Naive thymus-derived CD4-positive, alpha-beta T cell (primary cell): ENCODE measurements at regions not wholly inside any gene's neighbourhood (a gene's known extent, or its start where the extent isn't known, plus 50 kb on each side); places are given as distances from the start of the nearest gene placed in this dataset.
"Not testable (repeated sequence)": the region's sequence is repeated elsewhere in the genome, so short reads cannot be mapped to it uniquely, and the experiment has no call there.

Experiments used
- ATAC-seq: fragments of 150-1000 bp; cut with Tn5 transposase; 2 replicates; pipeline ENCODE4 v1.10.0; 2021; ENCODE audit warnings: mild to moderate bottlenecking, moderate library complexity
- CTCF ChIA-PET: fragments of 350-600 bp; sonication (Branson Sonifier 250); formaldehyde crosslinking; loops from one replicate; lab custom pipeline; 2021; ENCODE audit warnings: antibody characterized with exemption; lab: Charles Lee
- POLR2A ChIA-PET: fragments of 350-600 bp; sonication (Branson Sonifier 250); formaldehyde crosslinking; loops from one replicate; lab custom pipeline; 2021; ENCODE audit warnings: antibody characterized with exemption, inconsistent platforms; lab: Charles Lee
- DNase-seq, 9 donors: peaks; one replicate each; pipeline versions ENCODE4 v3.0.0 to v3.0.0-alpha.2; 2020 to 2022; ENCODE audit warnings: mixed read lengths in 1 of 9
- H3K27ac ChIP-seq: one replicate; pipeline ENCODE4 v1.7.0; 2013; ENCODE audit warnings: mild to moderate bottlenecking, low read depth, low read length, moderate library complexity
- H3K27me3 ChIP-seq, 2 donors: one replicate each; pipeline ENCODE4 v1.7.0; 2013; ENCODE audit warnings: low read length in 2 of 2, mild to moderate bottlenecking in 2 of 2, moderate library complexity in 2 of 2; ENCODE audit not compliant: control insufficient read depth in 2 of 2, insufficient read depth in 2 of 2
- H3K36me3 ChIP-seq, 3 experiments: 1 replicate in 2 of 3; 2 replicates in 1 of 3; pipeline ENCODE4 v1.7.0; 2013; ENCODE audit warnings: low read length in 3 of 3, mild to moderate bottlenecking in 3 of 3, moderate library complexity in 1 of 3; ENCODE audit not compliant: insufficient read depth in 3 of 3, control insufficient read depth in 2 of 3
- H3K4me1 ChIP-seq, 2 donors: one replicate each; pipeline ENCODE4 v1.7.0; 2013; ENCODE audit warnings: low read length in 2 of 2, mild to moderate bottlenecking in 2 of 2, moderate library complexity in 1 of 2; ENCODE audit not compliant: control insufficient read depth in 2 of 2, insufficient read depth in 2 of 2
- H3K4me3 ChIP-seq: 2 replicates; pipeline ENCODE4 v1.7.0; 2013; ENCODE audit warnings: mild to moderate bottlenecking, low read length
- H3K9me3 ChIP-seq, 3 experiments: 1 replicate in 2 of 3; 2 replicates in 1 of 3; pipeline ENCODE4 v1.7.0; 2013; ENCODE audit warnings: low read length in 3 of 3; ENCODE audit not compliant: control insufficient read depth in 2 of 3
- H3K27ac Mint-ChIP-seq, 9 donors: one replicate each; pipeline ENCODE4 v1.8.0; 2020 to 2022; ENCODE audit warnings: mixed read lengths in 9 of 9, mild to moderate bottlenecking in 8 of 9, moderate library complexity in 5 of 9, inconsistent platforms in 2 of 9
- H3K27me3 Mint-ChIP-seq, 5 donors: one replicate each; pipeline ENCODE4 v1.8.0; 2021 to 2022; ENCODE audit warnings: mixed read lengths in 5 of 5, mild to moderate bottlenecking in 1 of 5
- H3K36me3 Mint-ChIP-seq, 5 donors: one replicate each; pipeline ENCODE4 v1.8.0; 2020 to 2022; ENCODE audit warnings: mixed read lengths in 5 of 5, mild to moderate bottlenecking in 3 of 5, inconsistent platforms in 1 of 5
- H3K4me1 Mint-ChIP-seq, 7 donors: one replicate each; pipeline ENCODE4 v1.8.0; 2020 to 2022; ENCODE audit warnings: mixed read lengths in 7 of 7, mild to moderate bottlenecking in 3 of 7, inconsistent platforms in 1 of 7
- H3K4me3 Mint-ChIP-seq, 10 donors: one replicate each; pipeline ENCODE4 v1.8.0; 2020 to 2022; ENCODE audit warnings: mild to moderate bottlenecking in 10 of 10, mixed read lengths in 10 of 10, moderate library complexity in 6 of 10, inconsistent platforms in 2 of 10
- H3K9me3 Mint-ChIP-seq, 11 donors: one replicate each; pipeline ENCODE4 v1.8.0; 2020 to 2022; ENCODE audit warnings: mixed read lengths in 11 of 11, mild to moderate bottlenecking in 4 of 11, inconsistent platforms in 1 of 11, moderate library complexity in 1 of 11
- intact Hi-C, 2 donors: fragments of 100-400 bp; cut with micrococcal nuclease; formaldehyde crosslinking; loops; one replicate each; pipeline ENCODE4 v1.15.1; 2023

DNA sequence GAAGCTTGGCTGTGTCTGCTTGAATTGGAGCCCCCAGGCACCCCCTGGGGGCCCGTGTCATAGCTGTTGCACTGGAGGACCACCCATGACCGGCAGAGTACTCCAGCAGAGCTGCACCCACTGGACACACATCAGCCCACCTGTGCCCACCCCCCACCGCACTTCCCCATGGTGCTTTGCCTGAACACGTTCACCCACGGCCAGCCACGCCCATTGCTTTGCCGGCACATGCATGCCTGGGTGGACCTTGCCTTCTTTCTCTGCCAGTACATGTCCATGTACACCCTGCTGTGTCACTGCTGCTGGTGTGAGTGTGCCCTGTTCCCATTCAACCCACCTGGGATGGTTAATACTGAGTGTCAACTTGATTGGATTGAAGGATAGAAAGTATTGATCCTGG lies 88.7 kb downstream of the SAMD9 start:
- CTCF ChIA-PET: no interaction called here
- peaks cover 0 to 32% (median 14%) of the 10 kb centered on the region in 11 donors for H3K9me3 Mint-ChIP-seq
- POLR2A ChIA-PET: no interaction called here
- no peak overlapping the region for H3K4me3 Mint-ChIP-seq
- no peaks in the 10 kb centered on the region for H3K36me3 ChIP-seq
- H3K27me3 Mint-ChIP-seq: peaks cover 0 to 19% (median 10%) of the 10 kb centered on the region in 5 donors
- no peak for ATAC-seq
- peaks cover 0 to 14% (median 7%) of the 10 kb centered on the region in 5 donors for H3K36me3 Mint-ChIP-seq
- intact Hi-C loops: no loop called here
- no peak overlapping the region for H3K27ac Mint-ChIP-seq
- H3K4me1 Mint-ChIP-seq: peaks cover 0 to 21% (median 0%) of the 10 kb centered on the region in 7 donors
- no peak for DNase-seq
- H3K4me1 ChIP-seq: no peaks in the 10 kb centered on the region
- H3K4me3 ChIP-seq: no peak overlapping the region
- peaks cover 0 to 4% (median 0%) of the 10 kb centered on the region in 3 experiments for H3K9me3 ChIP-seq
- H3K27ac ChIP-seq: no peak overlapping the region
- no peaks in the 10 kb centered on the region for H3K27me3 ChIP-seq

DNA sequence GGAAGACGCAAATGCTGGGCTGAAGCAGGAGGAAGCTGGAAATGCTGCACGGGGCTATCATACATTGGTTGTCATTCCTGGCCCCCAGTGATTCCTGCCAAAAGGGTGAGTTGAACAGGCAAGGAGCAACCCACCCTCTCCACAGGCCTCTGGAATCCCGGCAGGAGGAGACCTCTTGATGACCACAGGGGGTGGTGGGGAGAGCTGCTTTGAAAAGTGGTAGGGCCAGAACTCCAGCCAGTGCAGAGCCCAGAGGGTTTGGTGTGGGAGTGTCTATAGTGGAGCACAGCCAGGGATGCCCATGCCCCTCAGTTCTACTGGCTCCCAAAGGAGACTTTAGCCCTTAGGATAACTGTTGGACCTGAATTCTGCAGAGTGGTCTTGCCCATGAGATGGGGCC lies 89.2 kb downstream of the SAMD9 start:
- H3K4me1 Mint-ChIP-seq: peaks cover 0 to 21% (median 0%) of the 10 kb centered on the region in 7 donors
- DNase-seq (no peak), ATAC-seq (no peak)
- POLR2A ChIA-PET: no interaction called here
- H3K36me3 Mint-ChIP-seq: peaks cover 0 to 14% (median 7%) of the 10 kb centered on the region in 5 donors
- no peak overlapping the region for H3K27ac ChIP-seq
- intact Hi-C loops: no loop called here
- H3K4me1 ChIP-seq: no peaks in the 10 kb centered on the region
- H3K27ac Mint-ChIP-seq: no peak overlapping the region
- peaks cover 0 to 32% (median 14%) of the 10 kb centered on the region in 11 donors for H3K9me3 Mint-ChIP-seq
- CTCF ChIA-PET: no interaction called here
- H3K27me3 Mint-ChIP-seq: peaks cover 0 to 19% (median 10%) of the 10 kb centered on the region in 5 donors
- peaks cover 0 to 4% (median 0%) of the 10 kb centered on the region in 3 experiments for H3K9me3 ChIP-seq
- no peaks in the 10 kb centered on the region for H3K36me3 ChIP-seq
- no peaks in the 10 kb centered on the region for H3K27me3 ChIP-seq
- H3K4me3 Mint-ChIP-seq: no peak overlapping the region
- no peak overlapping the region for H3K4me3 ChIP-seq

DNA sequence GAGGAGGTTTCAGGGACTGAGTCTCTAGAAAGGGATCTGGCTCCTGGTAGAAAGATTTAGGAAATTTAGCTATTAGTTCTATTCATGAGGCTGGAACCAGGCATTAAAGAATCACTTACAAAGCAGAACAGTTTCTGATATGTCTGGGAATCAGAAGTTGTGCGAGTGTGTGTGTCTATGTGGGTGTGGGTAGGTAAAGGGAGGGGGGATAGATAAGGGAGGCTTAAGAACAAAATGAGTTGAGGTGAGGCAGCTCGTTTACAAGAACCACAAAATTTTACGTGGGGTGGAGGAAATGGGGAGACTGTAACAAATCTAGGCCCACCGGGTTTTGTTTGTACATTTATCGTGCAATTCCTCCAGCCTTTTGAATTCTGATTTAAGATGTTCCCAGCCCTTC lies 90.7 kb downstream of the SAMD9 start:
- no peak for DNase-seq
- H3K36me3 Mint-ChIP-seq: peaks cover 0 to 10% (median 7%) of the 10 kb centered on the region in 5 donors
- ATAC-seq: no peak
- H3K27me3 Mint-ChIP-seq: peaks cover 0 to 19% (median 10%) of the 10 kb centered on the region in 5 donors
- POLR2A ChIA-PET: no interaction called here
- CTCF ChIA-PET: no interaction called here
- H3K27ac Mint-ChIP-seq: no peak overlapping the region
- H3K36me3 ChIP-seq: no peaks in the 10 kb centered on the region
- no peak overlapping the region for H3K27ac ChIP-seq
- peaks cover 0 to 25% (median 12%) of the 10 kb centered on the region in 11 donors for H3K9me3 Mint-ChIP-seq
- H3K4me3 Mint-ChIP-seq: no peak overlapping the region
- intact Hi-C loops: no loop called here
- no peaks in the 10 kb centered on the region for H3K4me1 ChIP-seq
- H3K27me3 ChIP-seq: no peaks in the 10 kb centered on the region
- H3K4me1 Mint-ChIP-seq: peaks cover 0 to 21% (median 0%) of the 10 kb centered on the region in 7 donors
- no peak overlapping the region for H3K4me3 ChIP-seq
- peaks cover 0 to 4% (median 0%) of the 10 kb centered on the region in 3 experiments for H3K9me3 ChIP-seq

DNA sequence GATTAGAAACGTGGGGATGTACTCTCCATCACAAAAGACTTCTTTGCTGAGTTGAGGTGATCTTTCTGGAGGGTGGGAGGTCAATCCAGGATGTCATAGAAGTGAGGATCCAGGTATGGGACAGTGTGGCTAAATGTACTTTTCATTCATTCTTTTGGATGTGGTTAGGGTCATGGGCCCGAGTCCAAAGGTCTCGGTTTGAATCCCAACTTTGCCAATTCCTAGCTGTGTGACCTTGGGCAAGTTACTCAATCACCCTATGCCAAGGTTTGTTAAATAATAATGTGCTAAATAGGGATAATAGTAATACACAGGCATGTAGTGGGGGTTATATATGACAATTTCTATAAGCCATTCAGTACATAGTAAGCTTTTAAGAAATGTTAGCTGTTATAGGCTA lies 91.4 kb downstream of the SAMD9 start:
- Histone ChIP-seq H3K4me3 (no peak overlapping the region), H3K27me3 (no peaks in the 10 kb centered on the region), H3K9me3 (no peaks in the 10 kb centered on the region), H3K4me1 (no peaks in the 10 kb centered on the region), H3K27ac (no peak overlapping the region), H3K36me3 (no peaks in the 10 kb centered on the region)
- Mint-ChIP-seq H3K36me3 (peaks cover 0 to 7% (median 5%) of the 10 kb centered on the region in 5 donors), H3K9me3 (peaks cover 0 to 19% (median 7%) of the 10 kb centered on the region in 11 donors), H3K4me1 (peaks cover 0 to 23% (median 0%) of the 10 kb centered on the region in 7 donors), H3K27me3 (peaks cover 0 to 19% (median 10%) of the 10 kb centered on the region in 5 donors), H3K4me3 (no peak overlapping the region), H3K27ac (no peak overlapping the region)
- intact Hi-C loops: no loop called here
- CTCF ChIA-PET: no interaction called here
- POLR2A ChIA-PET: interaction anchor here (0.6 kb wide), 1 partner anchor 121 kb away, joined by 3 read pairs; no protein-coding TSS in a partner anchor
- ATAC-seq (no peak), DNase-seq (no peak)

DNA sequence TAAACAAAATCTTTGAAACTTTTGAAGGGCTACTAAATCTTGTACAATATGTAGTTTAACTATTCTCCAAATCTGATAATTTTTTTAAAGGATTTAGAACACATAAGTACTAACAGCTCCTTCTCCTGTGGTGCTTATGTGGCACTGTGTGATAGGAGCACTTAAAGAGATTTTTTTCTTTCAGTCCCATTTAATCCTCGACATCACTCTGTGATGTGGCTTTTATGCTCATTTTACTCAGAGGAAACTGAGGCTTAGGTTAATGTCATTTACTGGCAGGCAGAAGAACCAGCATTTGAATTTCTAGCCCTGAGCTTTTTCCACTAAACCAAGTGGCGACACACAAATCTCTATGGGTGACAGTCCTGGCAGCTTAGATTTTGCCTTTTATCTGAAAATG lies 92.4 kb downstream of the SAMD9 start:
- CTCF ChIA-PET: no interaction called here
- intact Hi-C loops: no loop called here
- Histone ChIP-seq H3K4me3 (no peak overlapping the region), H3K36me3 (no peaks in the 10 kb centered on the region), H3K27ac (no peak overlapping the region), H3K9me3 (no peaks in the 10 kb centered on the region), H3K27me3 (no peaks in the 10 kb centered on the region), H3K4me1 (no peaks in the 10 kb centered on the region)
- ATAC-seq (no peak), DNase-seq (no peak)
- H3K4me3 Mint-ChIP-seq: no peak overlapping the region
- peaks cover 0 to 8% (median 2%) of the 10 kb centered on the region in 11 donors for H3K9me3 Mint-ChIP-seq
- POLR2A ChIA-PET: no interaction called here
- H3K4me1 Mint-ChIP-seq: peaks cover 0 to 24% (median 0%) of the 10 kb centered on the region in 7 donors
- no peak overlapping the region for H3K27ac Mint-ChIP-seq
- no peaks in the 10 kb centered on the region for H3K36me3 Mint-ChIP-seq
- H3K27me3 Mint-ChIP-seq: peaks cover 0 to 19% (median 10%) of the 10 kb centered on the region in 5 donors

DNA sequence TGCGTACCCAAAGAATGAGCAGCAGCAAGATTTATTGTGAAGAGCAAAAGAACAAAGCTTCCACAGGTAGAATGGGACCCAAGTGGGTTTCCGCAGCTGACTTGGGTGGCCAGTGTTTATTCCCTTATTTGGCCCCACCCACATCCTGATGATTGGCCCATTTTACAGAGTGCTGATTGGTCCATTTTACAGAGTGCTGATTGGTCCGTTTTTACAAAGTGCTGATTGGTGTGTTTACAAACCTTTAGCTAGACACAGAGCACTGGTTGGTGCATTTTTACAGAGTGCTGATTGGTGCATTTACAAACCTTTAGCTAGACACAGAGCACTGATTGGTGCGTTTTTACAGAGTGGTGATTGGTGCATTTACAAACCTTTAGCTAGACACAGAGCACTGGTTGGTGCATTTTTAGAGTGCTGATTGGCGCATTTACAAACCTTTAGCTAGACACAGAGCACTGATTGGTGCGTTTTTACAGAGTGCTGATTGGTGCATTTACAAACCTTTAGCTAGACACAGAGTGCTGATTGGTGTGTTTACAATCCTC lies 94.8 kb downstream of the SAMD9 start:
- H3K9me3 Mint-ChIP-seq, DNase-seq, H3K4me3 Mint-ChIP-seq, H3K27ac ChIP-seq, H3K4me3 ChIP-seq, H3K36me3 ChIP-seq, H3K9me3 ChIP-seq, H3K4me1 ChIP-seq, intact Hi-C loops, CTCF ChIA-PET, H3K27me3 ChIP-seq, H3K36me3 Mint-ChIP-seq, POLR2A ChIA-PET, ATAC-seq, H3K27ac Mint-ChIP-seq: not testable (repeated sequence)
- Mint-ChIP-seq H3K27me3 (peaks cover 0 to 10% (median 6%) of the 10 kb centered on the region in 5 donors), H3K4me1 (peaks cover 0 to 28% (median 0%) of the 10 kb centered on the region in 7 donors)

DNA sequence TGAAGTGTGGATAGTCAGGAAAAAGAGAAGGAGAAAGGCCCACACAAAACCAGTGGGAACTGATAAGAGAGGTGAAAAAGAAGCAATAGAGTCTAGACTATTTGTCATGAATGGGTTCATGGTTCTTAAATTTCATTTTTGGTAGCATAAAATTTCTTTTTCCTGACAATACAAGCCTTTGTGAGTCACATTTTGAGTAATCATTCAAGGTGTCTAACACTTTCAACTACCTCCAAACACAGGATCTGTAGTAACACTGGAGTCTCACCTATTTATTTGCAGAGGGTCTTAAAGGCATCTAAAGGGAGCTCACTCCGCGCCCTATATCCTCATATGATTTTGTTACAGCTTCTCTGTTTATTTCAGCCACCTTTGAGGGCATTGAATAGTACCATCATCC lies 96.0 kb downstream of the SAMD9 start:
- intact Hi-C loops: no loop called here
- H3K4me3 ChIP-seq: no peak overlapping the region
- Mint-ChIP-seq H3K36me3 (peaks cover 0 to 3% (median 0%) of the 10 kb centered on the region in 5 donors), H3K9me3 (peaks cover 0 to 10% (median 0%) of the 10 kb centered on the region in 11 donors), H3K27ac (no peak overlapping the region), H3K4me1 (peaks cover 0 to 28% (median 4%) of the 10 kb centered on the region in 7 donors), H3K27me3 (peaks cover 0 to 10% (median 0%) of the 10 kb centered on the region in 5 donors), H3K4me3 (no peak overlapping the region)
- no peaks in the 10 kb centered on the region for H3K27me3 ChIP-seq
- no peaks in the 10 kb centered on the region for H3K9me3 ChIP-seq
- ChIA-PET POLR2A (no interaction called here), CTCF (no interaction called here)
- no peak overlapping the region for H3K27ac ChIP-seq
- no peaks in the 10 kb centered on the region for H3K4me1 ChIP-seq
- ATAC-seq (no peak), DNase-seq (no peak)
- no peaks in the 10 kb centered on the region for H3K36me3 ChIP-seq
